ENCODE measurements at regions not wholly inside any gene's neighbourhood (a gene's known extent, or its start where the extent isn't known, plus 50 kb on each side); places are given as distances from the start of the nearest gene placed in this dataset.

DNA sequence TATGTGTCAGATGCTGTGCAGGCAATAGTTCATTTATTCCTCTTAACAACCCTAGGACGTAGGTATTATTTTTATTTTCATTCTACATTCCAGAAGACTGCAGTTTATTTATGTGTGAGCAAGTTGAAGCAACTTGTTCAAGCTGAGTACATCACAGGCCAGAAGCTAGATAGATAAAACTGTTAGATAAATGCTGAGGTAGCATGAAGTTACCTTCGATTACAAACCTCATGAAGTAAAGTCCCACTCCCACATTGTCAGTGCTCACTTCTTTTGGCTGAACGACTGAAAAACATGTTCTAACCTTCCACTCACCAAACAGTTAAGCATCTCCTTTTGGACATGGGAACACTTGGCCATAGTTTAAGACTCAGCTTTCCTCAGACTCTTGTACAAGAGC, 439.2 kb downstream of the TNS1 start:
- TF ChIP-seq, protein P1, sequence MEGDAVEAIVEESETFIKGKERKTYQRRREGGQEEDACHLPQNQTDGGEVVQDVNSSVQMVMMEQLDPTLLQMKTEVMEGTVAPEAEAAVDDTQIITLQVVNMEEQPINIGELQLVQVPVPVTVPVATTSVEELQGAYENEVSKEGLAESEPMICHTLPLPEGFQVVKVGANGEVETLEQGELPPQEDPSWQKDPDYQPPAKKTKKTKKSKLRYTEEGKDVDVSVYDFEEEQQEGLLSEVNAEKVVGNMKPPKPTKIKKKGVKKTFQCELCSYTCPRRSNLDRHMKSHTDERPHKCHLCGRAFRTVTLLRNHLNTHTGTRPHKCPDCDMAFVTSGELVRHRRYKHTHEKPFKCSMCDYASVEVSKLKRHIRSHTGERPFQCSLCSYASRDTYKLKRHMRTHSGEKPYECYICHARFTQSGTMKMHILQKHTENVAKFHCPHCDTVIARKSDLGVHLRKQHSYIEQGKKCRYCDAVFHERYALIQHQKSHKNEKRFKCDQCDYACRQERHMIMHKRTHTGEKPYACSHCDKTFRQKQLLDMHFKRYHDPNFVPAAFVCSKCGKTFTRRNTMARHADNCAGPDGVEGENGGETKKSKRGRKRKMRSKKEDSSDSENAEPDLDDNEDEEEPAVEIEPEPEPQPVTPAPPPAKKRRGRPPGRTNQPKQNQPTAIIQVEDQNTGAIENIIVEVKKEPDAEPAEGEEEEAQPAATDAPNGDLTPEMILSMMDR (optimal IDR thresholded peaks at IDR 0.05 in 1 of 3, IDR thresholded peaks at IDR 0.05 in 1 of 3, conservative IDR thresholded peaks at IDR 0.05 in 1 of 3; ENCODE audit: extremely low read depth in 1 of 3, insufficient read depth in 2 of 3, low read length in 3 of 3), result no peak
- no peak for TF ChIP-seq EZH2 (IDR thresholded peaks at IDR 0.05; ENCODE audit: low read length)

Data from keratinocyte (primary cell).